Central memory CD4-positive, alpha-beta T cell (primary cell): ENCODE measurements at regions not wholly inside any gene's neighbourhood (a gene's known extent, or its start where the extent isn't known, plus 50 kb on each side); places are given as distances from the start of the nearest gene placed in this dataset.

Source experiments
- DNase-seq: peaks from one replicate; pipeline ENCODE4 v3.0.0; 2022

DNA sequence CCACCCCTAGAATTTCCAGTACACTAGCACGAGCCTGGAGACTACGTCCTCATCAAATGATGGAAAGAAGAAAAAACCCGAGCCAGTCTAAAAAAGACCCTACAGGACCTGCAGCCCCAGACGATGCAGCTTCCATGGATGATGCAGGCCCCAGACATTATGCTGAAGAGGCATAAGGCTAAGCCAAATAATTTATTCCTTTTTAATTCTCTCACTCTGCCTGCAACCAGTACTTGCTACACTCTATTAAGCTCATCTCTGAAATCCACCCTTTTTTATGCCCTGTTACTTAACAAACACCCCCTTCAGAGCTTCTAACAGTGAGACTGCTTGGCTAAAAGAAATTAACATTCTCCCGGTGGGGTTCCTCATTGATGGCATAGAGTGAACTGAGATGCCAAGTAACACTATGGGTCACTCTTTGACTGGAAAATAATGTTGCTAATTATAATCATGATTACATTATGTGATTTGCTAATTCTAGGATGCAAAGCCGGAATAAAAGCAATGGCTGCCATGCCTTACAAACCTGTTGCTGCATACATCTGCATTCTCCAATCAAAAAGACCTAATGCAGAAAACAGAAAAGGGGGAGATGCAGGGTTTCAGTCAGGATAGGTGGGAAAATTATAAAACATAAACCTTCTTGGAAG lies 1462.4 kb downstream of the UQCRFS1 start:
- DNase-seq: no peak

DNA sequence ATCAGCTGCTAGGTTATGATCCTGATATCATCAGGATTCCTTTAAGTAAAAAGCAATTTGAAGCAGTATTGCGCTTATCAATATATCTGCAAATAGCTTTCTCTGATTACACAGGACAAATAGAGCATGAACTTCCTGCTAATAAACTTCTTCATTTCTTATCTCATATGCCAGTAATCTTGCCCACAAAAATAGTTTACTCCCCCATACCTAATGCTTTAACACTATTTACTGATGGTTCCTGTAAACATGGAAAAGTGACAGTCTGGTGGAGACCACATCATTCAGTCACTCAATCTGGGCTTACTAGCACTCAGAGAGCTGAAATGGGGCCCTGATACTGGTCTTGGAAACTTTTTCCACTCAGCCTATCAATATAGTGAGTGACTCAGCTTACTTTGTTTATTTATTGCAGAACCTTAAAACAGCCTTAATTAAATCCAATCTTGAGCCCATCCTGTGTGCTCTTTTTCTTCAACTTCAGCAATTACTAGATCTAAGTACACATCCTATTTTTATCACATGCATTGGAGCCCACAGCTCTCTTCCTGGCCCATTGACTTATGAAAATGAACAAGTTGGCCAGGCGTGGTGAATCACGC lies 1464.3 kb downstream of the UQCRFS1 start:
- DNase-seq: no peak

DNA sequence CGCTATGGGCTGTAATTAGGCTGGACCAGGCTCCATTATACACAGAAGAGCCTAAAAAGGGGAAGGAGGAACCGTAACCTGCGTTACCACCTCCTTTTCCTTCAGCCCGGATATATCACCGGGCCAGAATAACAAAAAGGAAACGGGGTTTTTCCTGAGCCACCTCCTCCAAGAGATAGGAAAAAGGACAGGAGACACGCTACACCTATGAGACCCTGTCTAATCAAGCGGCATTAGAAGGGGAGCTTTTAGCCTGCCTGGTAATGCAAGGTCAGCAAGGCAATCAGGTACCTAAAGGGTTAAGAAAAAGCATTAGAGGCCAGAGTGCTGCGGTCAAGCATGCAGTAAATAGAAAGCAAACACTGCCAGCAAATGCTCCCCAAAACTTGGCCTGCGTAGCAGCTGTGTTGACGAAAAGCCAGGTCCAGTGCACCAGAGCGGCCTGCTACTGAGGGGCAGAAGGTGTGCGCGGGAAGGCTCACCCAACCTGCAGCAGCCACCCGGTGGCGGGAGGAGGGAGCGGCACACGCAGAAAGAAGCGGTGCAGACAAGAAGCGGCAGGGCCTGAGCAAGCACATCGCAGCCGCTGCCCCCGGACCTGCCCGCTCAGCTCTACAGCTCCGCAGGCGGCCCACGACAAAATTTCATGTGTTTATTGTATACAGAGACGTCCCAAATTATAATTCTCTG lies 1466.1 kb downstream of the UQCRFS1 start:
- no peak for DNase-seq

DNA sequence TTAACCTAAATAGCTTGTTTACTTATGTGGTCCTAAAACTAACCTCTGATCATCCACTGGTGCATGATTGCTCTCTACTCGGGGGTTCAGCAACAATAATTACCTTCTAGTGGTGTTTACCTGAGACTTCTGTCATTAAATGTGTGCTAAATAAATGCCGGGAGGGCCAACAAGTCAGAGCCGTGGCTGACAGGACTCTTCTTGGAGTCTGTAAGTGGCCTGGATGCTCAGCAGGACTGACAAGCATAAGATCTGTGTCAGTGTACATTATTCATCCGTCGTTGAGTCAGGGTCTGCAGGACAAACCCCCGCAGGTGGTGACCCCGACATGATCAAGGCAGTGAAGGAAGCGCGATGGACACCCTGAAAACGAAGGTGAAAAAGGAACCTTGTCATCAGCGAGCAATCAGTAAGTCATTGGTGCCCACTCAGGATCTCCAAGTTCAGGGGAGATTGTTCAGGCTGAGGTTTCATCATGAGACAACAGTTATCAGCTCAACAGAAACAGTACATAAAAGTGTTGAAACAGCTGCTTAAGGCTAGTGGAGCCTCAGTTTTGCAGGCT lies 1466.9 kb downstream of the UQCRFS1 start:
- DNase-seq: no peak

DNA sequence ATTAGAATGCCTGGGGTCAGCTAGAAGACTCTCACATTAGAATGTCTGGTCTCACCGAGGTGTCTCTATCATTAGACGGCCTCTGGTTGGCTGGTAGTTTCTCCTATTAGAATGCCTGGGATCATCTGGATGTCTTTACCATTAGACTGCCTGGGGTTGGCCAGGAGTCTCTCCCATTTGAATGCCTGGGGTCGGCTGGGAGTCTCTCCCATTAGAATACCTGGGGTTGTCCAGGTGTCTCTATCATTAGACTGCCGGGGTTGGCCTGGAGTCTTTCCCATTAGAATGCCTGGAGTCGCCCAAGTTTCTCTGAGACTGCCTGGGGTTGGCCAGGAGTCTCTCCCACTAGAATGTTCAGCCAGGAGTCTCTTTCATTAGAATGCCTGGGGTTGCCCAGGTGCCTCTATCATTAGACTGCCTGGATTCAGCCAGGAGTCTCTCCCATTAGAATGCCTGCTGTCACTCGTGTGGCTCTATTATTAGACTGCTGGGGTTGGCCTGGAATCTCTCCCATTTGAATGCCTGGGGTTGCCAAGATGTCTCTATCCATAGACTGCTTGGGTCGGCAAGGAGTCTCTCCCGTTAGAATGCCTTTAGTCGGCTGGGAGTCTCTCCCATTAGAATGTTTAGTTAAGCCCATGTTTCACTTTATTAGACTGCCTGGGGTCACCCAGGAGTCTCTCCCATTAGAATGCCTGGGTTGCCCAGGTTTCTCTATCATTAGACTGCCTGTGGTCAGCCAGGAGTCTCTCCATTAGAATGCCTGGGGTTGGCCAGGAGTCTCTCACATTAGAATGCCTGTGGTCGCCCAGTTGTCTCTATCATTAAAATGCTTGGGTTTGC lies 1467.8 kb downstream of the UQCRFS1 start:
- DNase-seq: no peak

DNA sequence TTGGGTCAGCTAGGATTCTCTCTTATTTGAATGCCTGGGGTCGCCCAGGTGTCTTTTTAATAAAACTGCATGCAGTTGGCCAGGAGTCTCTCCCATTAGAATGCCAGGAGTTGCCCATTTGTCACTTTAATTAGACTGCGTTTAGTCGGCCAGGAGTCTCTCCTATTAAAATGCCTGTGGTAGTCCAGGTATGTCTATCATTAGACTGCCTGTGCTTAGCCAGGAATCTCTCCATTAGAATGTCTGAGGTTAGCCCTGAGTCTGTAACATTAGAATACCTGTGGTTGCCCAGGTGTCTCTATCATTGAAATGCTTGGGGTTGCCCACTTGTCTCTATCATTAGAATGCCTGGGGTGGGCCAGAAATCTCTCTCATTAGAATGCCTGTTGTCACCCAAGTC lies 1470.9 kb downstream of the UQCRFS1 start:
- DNase-seq: no peak

DNA sequence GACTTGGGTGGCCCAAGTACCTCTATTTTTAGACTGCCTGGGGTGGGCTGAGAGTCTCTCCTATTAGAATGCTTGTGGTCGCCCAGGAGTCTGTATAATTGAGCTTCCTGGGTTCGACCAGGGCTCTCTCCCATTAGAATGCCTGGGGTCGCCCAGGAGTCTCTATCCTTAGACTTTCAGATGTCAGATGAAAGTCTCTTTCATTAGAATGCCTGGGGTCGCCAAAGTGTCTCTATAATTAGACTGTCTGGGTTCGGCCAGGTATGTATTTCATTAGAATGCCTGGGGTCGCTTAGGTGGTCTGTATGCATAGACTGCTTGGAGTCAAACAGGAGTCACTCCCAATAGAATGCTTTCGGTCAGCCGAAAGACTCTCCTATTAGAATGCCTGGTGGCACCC lies 1471.7 kb downstream of the UQCRFS1 start:
- DNase-seq: no peak

DNA sequence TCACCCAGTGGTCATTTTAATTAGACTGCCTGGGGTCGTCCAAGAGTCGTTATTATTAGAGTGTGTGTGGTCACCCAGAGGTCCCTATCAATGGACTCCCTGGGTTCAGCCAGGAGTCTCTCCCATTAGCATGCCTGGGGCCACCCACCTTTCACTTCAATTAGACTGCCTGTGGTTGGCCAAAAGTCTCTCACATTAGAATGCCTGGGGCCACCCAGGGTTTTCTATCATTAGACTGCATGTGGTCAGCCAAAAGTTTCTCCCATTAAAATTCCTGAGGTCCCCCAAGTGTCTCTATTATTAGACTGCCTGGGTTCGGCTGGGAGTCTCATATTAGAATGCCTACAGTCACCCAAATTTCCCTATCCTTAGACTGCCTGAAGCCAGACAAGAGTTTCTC lies 1472.6 kb downstream of the UQCRFS1 start:
- no peak for DNase-seq

DNA sequence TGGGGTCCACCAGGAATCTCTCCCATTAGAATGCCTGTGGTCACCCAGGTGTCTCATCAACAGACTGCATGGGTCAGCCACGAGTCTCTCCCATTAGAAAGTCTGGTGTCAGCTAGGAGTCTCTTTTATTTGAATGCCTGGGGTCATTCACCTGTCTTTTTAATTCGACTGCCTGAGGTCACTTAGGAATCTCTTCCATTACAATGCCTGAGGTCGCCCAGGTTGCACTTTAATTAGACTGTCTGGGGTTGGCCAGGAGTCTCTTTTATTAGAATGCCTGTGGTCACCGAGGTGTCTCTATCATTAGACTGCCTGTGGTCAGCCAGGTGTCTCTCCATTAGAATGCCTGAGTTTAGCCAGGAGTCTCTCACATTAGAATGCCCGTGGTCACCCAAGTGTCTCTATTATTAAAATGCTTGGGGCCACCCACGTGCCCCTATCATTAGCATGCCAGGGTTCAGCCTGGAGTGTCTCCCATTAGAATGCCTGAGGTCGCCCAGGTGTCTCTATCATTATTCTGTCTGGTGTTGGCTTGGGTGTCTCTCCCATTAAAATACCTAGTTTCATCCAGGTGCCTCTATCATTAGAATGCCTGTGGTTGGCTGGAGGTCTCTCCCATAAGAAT lies 1474.3 kb downstream of the UQCRFS1 start:
- DNase-seq: no peak

DNA sequence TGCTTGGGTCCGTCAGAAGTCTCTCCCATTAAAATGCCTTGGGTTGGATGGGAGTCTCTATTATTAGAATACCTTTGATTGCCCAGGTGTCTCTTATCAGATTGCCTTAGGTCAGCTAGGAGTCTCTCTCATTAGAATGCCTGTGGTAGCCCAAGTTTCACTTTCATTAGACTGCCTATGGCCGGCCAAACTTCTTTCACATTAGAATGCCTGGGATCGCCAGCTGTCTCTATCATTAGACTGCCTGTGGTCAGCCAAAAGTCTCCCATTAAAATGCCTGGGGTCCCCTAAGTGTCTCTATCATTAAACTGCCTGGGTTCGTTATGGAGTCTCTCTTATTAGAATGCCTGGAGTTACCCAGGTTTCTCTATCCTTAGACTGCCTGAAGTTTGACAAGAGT lies 1476.7 kb downstream of the UQCRFS1 start:
- no peak for DNase-seq

DNA sequence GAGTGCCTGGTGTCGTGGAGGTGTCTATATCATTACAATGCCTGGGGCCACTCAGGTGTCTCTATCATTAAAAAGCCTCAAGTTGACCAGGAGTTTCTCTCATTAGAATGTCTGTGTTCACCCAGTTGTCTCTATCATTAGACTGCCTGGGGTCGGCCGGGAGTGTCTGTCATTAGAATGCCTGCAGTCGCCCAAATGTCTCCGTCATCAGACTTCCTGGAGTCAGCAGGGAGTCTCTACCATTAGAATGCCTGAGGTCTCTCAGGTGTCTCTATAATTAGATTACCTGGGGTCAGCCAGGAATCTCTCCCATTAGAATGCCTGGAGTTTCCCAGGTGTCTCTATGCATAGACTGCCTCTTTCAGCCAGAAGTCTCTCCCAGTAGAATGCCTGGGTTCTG lies 1477.6 kb downstream of the UQCRFS1 start:
- no peak for DNase-seq

DNA sequence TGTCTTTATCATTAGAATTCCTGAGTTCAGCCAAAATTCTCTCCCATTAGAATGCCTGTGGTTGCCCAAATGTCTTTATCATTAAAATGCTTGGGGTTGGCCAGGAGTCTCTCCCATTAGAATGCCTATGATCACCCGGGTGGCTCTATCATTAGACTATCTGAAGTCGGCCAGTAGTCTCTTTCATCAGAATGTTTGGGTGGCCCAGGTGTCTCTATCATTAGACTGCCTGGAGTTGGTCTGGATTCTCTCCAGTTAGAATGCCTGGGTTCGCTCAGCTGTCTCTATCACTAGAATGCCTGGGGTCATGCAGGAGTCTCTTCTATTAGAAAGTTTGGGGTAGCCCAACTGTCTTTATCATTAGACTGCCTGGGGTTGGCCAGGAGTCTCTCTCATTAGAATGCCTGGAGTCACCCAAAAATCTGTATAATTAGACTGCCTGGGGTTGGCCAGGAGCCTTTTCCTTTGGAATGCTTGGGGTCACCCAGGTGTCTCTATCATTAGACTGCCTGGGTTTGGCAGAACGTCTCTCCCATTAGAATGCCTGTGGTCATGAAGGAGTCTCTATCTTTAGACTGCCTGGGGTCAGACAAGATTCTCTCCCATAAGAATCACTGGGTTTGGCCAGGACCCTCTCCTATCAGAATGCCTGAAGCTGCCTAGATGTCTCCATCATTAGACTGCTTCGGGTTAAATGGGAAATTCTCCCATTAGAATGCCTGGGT lies 1478.3 kb downstream of the UQCRFS1 start:
- DNase-seq: no peak

DNA sequence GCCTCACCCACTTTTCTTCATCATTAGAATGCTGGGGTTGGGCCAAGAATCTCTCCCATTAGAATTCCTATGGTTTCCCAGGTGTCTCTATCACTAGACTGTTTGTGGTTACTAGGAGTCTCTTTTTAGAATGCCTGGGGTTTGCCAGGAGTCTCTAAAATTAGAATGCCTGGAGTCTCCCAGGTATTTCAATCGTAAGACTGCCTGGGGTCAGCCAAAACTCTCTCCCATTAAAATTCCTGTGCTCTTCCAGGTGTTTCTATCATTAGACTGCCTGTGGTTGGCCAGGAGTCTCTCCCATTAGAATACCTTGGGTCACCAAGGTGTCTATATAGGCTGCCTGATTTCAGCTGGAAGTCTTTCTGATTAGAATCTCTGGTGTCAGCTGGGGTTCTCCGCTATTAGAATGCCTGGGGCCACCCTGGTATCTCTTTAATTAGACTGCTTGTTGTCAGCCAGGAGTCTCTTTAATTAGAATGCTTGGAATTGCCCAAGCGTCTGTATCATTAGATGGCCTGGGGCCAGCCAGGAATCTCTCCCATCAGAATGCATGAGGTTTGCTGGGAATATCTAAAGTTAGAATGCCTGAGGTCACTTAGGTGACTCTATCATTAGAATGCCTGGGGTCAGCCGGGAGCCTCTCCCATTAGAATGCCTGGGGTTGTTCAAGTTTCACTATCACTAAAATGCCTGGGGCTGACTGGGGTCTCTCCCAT lies 1479.2 kb downstream of the UQCRFS1 start:
- no peak for DNase-seq

DNA sequence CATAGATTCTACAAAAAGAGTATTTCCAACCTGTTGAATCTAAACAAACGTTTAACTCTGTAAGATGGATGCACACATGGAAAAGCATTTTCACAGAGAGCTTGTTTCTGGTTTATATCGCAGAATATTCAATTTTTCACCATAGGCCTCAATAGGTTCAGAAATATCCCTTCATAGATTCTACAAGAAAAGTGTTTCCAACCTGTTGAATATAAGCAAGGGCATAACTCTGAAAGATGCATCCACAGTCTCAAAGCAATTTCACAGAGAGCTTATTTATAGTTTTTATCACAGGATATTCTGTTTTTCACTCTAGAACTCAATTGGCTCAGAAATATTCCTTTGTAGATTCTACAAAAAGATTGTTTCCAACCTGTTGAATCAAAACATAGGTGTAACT lies 1483.6 kb downstream of the UQCRFS1 start:
- DNase-seq: no peak

DNA sequence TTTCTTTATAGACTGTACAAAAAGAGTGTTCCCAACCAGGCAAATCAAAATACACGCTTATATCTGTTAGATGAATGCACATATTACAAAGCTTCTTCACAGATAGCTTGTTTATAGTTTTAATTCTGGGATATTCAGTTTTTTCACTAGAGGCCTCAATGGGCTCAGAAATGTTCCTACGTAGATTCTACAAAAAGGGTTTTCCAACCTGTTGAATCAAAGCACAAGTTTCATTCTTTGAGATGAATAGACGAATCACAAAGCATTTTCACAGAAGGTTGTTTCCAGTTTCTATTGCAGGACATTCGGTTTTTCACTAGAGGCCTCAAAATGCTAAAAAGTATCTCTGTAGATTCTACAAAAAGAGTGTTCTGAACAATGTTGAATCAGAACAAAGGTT lies 1490.3 kb downstream of the UQCRFS1 start:
- DNase-seq: no peak

DNA sequence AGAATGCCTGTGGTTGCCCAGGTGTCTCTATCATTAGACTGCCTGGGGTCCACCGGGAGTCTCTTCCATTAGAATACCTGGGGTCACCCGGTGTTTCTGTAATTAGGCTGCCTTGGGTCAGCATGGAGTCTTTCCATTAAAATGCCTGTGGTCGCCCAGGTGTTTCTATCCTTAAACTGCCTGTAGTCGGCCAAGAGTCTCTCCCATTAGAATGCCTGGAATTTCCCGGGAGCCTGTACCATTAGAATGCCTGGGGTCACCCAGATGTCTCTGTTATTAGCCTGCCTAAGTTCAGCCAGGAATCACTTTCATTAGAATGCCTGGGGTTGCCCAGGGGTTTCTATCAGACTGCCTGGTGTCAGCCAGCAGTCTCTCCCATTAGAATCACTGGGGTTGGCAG lies 1492.8 kb downstream of the UQCRFS1 start:
- DNase-seq: no peak

DNA sequence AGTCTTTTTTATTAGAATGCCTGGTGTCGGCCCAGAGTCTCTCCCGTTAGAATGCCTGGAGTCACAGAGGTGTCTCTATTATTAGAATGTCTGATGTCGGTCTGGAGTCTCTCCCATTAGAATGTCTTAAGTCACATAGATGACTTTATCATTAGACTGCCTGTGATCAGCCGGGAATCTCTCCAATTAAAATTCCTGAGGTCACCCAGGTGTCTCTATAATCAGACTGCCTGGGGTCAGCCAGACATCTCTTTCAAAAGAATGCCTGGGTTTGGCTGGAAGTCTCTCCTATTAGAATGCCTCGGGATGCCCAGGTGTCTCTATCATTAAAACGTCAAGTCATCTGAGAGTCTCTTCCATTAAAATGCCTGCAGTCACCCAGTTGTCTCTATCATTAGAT lies 1493.9 kb downstream of the UQCRFS1 start:
- DNase-seq: no peak

DNA sequence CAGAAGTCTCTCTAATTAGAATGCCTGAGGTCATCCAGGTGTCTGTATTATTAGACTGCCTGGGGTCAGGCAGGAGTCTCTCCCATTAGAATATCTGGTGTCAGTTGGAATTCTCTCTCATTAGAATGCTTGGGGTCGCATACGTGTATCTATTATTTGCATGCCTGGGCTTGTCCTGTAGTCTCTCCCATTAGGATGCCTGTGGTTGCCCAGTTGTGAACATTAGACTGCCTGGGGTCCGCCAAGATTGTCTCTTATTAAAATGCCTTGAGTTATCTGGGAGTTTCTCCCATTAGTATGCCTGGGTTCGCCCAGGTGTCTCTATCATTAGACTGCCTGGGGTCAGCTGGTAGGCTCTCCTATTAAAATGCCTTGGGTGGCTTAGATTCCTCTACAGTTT lies 1494.7 kb downstream of the UQCRFS1 start:
- no peak for DNase-seq

DNA sequence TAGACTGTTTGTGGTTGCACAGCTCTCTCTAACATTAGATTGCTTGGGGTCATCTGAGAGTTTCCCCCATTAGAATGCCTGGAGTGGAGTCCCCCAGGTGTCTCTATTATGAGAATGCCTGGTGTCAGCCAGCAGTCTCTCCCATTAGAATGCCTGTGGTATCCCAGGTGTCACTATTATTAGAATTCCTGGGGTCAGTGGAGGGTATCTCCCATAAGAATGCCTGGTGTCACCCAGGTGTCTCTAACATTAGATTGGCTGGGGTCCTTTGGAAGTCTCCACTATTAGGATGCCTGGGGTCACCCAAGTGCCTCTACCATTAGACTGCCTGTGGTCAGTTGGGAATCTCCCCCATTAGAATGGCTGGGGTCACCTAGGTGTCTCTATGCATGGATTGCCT lies 1495.1 kb downstream of the UQCRFS1 start:
- DNase-seq: no peak

DNA sequence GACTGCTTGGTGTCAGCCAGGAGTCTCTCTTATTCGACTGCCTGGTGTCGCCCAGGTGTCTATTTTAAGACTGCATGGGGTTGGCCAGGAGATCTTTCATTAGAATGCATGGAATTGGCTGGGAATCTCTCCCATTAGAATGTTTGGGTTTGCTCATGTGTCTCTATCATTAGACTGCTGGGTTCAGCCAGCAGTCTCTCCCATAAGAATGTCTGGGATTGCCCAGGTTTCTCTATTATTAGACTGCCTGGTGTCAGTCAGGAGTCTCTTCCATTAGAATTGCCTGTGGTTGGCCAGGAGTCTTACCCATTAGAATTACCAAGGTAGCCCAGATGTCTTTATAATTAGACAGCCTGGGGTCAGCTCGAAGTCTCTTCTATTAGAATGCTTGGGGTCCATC lies 1496.0 kb downstream of the UQCRFS1 start:
- no peak for DNase-seq

DNA sequence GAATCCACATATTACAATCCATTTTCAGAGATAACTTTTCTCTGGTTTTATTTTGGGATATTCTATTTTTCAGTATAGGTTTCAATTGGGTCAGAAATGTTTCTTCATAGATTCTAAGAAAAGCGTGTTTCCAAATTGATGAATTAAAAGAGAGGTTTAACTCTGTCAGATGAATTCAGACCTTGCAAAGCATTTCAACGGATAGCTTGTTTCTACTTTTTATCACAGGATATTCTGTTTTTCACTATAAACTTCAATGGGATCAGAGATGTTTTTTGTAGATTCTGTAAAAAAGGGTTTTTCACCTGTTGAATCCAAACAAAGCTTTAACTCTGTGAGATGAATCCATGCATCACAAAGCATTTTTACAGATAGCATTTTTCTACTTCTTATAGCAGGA lies 1498.1 kb downstream of the UQCRFS1 start:
- DNase-seq: no peak
